Panc1 (cell line): ENCODE measurements at regions not wholly inside any gene's neighbourhood (a gene's known extent, or its start where the extent isn't known, plus 50 kb on each side); places are given as distances from the start of the nearest gene placed in this dataset.

ENCODE experiments used
- ATAC-seq: fragments of 200-7000 bp; cut with Tn5 transposase; 2 replicates; pipeline ENCODE4 v1.9.1; 2020; ENCODE audit warnings: mild to moderate bottlenecking, moderate library complexity
- BruUV-seq: library from RNA; stranded (reverse); fragments of 400-500 nt; replicated peaks from 2 replicates; lab custom pipeline; 2021; lab: Mats Ljungman, UMichigan
- CTCF ChIA-PET: fragments of 300-600 bp; sonication (Branson Sonifier 250); formaldehyde crosslinking; loops from one replicate; lab custom pipeline; 2022; ENCODE audit warnings: antibody characterized with exemption; lab: Charles Lee
- POLR2A ChIA-PET: fragments of 300-600 bp; sonication (Branson Sonifier 250); formaldehyde crosslinking; loops from one replicate; lab custom pipeline; 2022; ENCODE audit warnings: antibody characterized with exemption; lab: Charles Lee
- DNase-seq: peaks from one replicate; pipeline ENCODE4 v3.0.0-alpha.2; 2010; ENCODE audit warnings: low read depth, low spot score
- H3K27ac ChIP-seq: 2 replicates; pipeline ENCODE4 v1.5.1; 2011; ENCODE audit warnings: mild to moderate bottlenecking, low read length, inconsistent platforms
- H3K27me3 ChIP-seq: fragments of 200-500 bp; sonication (Bioruptor generic); 2 replicates; pipeline ENCODE4 v1.6.0; 2014; ENCODE audit warnings: low read length, inconsistent platforms; ENCODE audit not compliant: control insufficient read depth, insufficient read depth
- H3K36me3 ChIP-seq: fragments of 200-500 bp; sonication (Bioruptor generic); 2 replicates; pipeline ENCODE4 v1.5.1; 2014; ENCODE audit warnings: inconsistent platforms, mild to moderate bottlenecking, low read length, moderate library complexity; ENCODE audit not compliant: control insufficient read depth, insufficient read depth
- H3K4me1 ChIP-seq: 2 replicates; pipeline ENCODE4 v1.5.1; 2011; ENCODE audit warnings: inconsistent platforms, mild to moderate bottlenecking, low read length, moderate library complexity; ENCODE audit not compliant: control insufficient read depth, insufficient read depth
- H3K4me3 ChIP-seq, 2 experiments: 2 replicates each; pipeline ENCODE4 v1.5.1; 2011 to 2012; ENCODE audit warnings: low read depth in 2 of 2, low read length in 2 of 2, mild to moderate bottlenecking in 2 of 2, inconsistent platforms in 1 of 2, moderate library complexity in 1 of 2
- H3K9me3 ChIP-seq: fragments of 200-500 bp; sonication (Bioruptor generic); 2 replicates; pipeline ENCODE4 v1.5.1; 2014; ENCODE audit warnings: low read depth, mild to moderate bottlenecking, inconsistent platforms, low read length, moderate library complexity; ENCODE audit not compliant: control insufficient read depth, insufficient read depth
- POLR2AphosphoS5 ChIP-seq: IDR thresholded peaks from 2 replicates; pipeline ENCODE4 v1.6.1; 2012; ENCODE audit warnings: mild to moderate bottlenecking, low read depth, low read length, moderate library complexity
- REST ChIP-seq, 2 experiments: IDR thresholded peaks; 2 replicates each; pipeline ENCODE4 v1.6.1; 2011 to 2012; ENCODE audit warnings: low read depth in 2 of 2, control low read depth in 1 of 2, low read length in 1 of 2, mild to moderate bottlenecking in 1 of 2, moderate library complexity in 1 of 2; ENCODE audit not compliant: insufficient read depth in 1 of 2
- SIN3A ChIP-seq: IDR thresholded peaks from 2 replicates; pipeline ENCODE4 v1.6.1; 2012; ENCODE audit warnings: low read depth, mild to moderate bottlenecking, low read length, moderate library complexity, borderline replicate concordance; ENCODE audit not compliant: insufficient read depth
- TCF7L2 ChIP-seq: IDR thresholded peaks from 2 replicates; pipeline ENCODE4 v1.6.1; 2011; ENCODE audit warnings: mild to moderate bottlenecking, low read depth, low read length, inconsistent platforms
- in situ Hi-C: cut with HindIII; loops from 2 replicates; pipeline ENCODE4 v1.10.0; 2016; ENCODE audit warnings: low sequenced_read_pairs, low pct_unique_long_range_greater_than_20kb
- intact Hi-C: fragments of 100-400 bp; cut with micrococcal nuclease; formaldehyde crosslinking; loops from one replicate; pipeline ENCODE4 v1.10.0; 2022; ENCODE audit not compliant: unreplicated experiment
- TF ChIP-seq, protein P1 (sequence below): fragments of 450-650 bp; IDR thresholded peaks from 2 replicates; pipeline ENCODE4 v1.5.1; 2017; ENCODE audit warnings: mild to moderate bottlenecking

DNA sequence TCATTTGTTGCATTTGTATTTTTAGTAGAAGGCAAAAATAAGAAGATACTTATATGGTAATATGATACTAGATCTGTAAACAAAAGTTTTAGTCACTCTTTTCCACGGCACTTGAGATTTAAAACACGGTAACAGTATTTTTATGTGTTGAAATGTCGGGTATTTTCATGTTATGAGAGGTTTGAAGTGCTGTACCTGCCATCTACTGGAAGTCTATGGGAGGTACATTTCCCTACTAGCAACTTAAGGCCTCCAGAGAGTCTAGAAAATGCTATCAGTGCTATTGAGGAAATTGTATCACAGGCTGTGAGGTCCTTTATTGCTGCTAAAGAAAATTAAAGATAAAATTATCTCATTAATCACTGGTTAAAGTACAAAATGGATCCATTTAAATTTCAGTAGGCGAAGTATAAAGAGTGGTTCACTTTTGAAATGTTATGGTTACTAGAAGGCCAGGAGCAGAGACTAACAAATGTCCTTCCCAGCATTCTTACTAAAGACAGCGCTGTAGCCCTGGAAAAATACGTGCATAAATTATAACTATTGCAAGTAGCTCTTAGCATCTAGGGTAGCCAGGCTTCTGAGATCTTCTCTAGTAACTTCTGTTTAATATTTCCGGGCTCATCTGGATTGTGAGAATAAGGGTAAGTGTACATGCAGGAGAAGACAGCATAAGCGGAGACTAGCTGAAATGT is 77.6 kb upstream of the PRKD1 start:
- ATAC-seq (no peak), DNase-seq (peak; percentile 15)
- Histone ChIP-seq H3K9me3 (no peaks in the 10 kb centered on the region), H3K27me3 (no peaks in the 10 kb centered on the region), H3K27ac (no peak overlapping the region), H3K36me3 (no peaks in the 10 kb centered on the region), H3K4me3 (no peak overlapping the region), H3K4me1 (no peaks in the 10 kb centered on the region)
- in situ Hi-C loops (no loop called here), intact Hi-C loops (loop anchor here (1.0 to 10.0 kb wide), 2 partner anchors 210 to 456 kb away; no protein-coding TSS in a partner anchor)
- ChIA-PET CTCF (interaction anchor here (0.6 kb wide), 1 partner anchor 456 kb away, joined by 3 read pairs; no protein-coding TSS in a partner anchor), POLR2A (no interaction called here)
- TF ChIP-seq, protein P1, sequence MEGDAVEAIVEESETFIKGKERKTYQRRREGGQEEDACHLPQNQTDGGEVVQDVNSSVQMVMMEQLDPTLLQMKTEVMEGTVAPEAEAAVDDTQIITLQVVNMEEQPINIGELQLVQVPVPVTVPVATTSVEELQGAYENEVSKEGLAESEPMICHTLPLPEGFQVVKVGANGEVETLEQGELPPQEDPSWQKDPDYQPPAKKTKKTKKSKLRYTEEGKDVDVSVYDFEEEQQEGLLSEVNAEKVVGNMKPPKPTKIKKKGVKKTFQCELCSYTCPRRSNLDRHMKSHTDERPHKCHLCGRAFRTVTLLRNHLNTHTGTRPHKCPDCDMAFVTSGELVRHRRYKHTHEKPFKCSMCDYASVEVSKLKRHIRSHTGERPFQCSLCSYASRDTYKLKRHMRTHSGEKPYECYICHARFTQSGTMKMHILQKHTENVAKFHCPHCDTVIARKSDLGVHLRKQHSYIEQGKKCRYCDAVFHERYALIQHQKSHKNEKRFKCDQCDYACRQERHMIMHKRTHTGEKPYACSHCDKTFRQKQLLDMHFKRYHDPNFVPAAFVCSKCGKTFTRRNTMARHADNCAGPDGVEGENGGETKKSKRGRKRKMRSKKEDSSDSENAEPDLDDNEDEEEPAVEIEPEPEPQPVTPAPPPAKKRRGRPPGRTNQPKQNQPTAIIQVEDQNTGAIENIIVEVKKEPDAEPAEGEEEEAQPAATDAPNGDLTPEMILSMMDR: peak; percentile 66; the same call in 1 of the 2 replicates
- TF ChIP-seq TCF7L2: no peak
- no peak for TF ChIP-seq SIN3A
- TF ChIP-seq REST (IDR thresholded peaks at IDR 0.05; ENCODE audit: insufficient read depth in 1 of 2, low read depth in 2 of 2, low read length in 1 of 2): no peak
- no peak for TF ChIP-seq POLR2AphosphoS5
- no TSS peak for BruUV-seq

DNA sequence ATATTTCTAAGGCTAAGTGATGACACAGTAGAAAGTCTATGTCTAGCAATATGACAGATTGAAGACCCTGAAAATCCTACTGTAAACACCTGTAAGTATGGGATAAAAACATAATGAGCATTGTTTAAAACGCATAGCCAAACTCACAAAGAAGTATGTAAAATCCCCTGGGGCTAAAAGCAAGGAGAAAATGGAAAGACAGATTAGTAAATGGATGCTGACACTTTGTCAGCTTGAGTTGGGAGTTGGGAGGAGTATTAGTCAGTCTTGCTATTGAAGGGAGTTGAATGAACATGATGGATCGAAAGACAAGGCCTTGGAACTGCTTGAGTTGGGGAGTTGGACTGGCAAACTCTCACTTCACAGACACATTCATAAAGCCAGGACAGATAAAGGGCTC is 79.0 kb upstream of the PRKD1 start:
- no TSS peak for BruUV-seq
- DNase-seq (no peak), ATAC-seq (no peak)
- CTCF ChIA-PET: interaction anchor here (0.6 kb wide), 1 partner anchor 457 kb away, joined by 3 read pairs; no protein-coding TSS in a partner anchor
- Histone ChIP-seq H3K4me1 (no peaks in the 10 kb centered on the region), H3K4me3 (no peak overlapping the region), H3K36me3 (no peaks in the 10 kb centered on the region), H3K27ac (no peak overlapping the region), H3K9me3 (no peaks in the 10 kb centered on the region), H3K27me3 (no peaks in the 10 kb centered on the region)
- POLR2A ChIA-PET: no interaction called here
- intact Hi-C loops: loop anchor here (10.0 kb wide), 1 partner anchor 208 kb away; no protein-coding TSS in a partner anchor
- in situ Hi-C loops: no loop called here
- TF ChIP-seq REST (IDR thresholded peaks at IDR 0.05; ENCODE audit: insufficient read depth in 1 of 2, low read depth in 2 of 2, low read length in 1 of 2): no peak
- TF ChIP-seq TCF7L2: no peak
- no peak for TF ChIP-seq SIN3A
- TF ChIP-seq, protein P1: no peak
- TF ChIP-seq POLR2AphosphoS5: no peak
